Body of pancreas (tissue), 4 donors: ENCODE measurements at regions not wholly inside any gene's neighbourhood (a gene's known extent, or its start where the extent isn't known, plus 50 kb on each side); places are given as distances from the start of the nearest gene placed in this dataset.

Source experiments
- POLR2A ChIP-seq, 3 donors: fragments of 450-650 bp; IDR thresholded peaks; one replicate each; pipeline ENCODE4 v1.6.1; 2016; ENCODE audit warnings: antibody characterized with exemption in 3 of 3, mild to moderate bottlenecking in 2 of 3
- TF ChIP-seq, protein P1 (sequence below), 7 experiments: fragments of 450-650 bp in 4 of 7; fragments of 200-600 bp in 3 of 7; sonication (generic) in 3 of 7; IDR thresholded peaks; one replicate each; pipeline ENCODE4 v1.5.1; 2016 to 2019; ENCODE audit warnings: antibody characterized with exemption in 7 of 7

DNA sequence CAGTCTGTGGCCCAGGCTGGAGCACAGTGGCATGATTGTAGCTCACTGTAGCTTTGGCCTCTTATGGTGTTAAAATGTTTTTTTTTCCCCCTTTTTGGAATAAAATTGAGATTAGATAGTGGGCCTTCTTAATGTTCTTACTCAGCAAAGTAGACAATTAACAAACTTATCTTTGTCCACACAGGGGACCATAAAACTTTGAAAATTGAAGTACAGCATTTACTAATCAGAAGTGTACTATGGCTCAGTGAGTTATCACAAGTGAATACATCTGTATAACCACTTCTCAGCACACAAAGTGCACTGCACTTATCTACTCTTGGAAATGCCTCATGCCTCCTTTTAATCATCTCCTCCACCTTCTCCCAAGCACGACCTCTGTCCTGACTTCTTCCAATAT lies 218.9 kb downstream of the PRDM2 start:
- TF ChIP-seq, protein P1, sequence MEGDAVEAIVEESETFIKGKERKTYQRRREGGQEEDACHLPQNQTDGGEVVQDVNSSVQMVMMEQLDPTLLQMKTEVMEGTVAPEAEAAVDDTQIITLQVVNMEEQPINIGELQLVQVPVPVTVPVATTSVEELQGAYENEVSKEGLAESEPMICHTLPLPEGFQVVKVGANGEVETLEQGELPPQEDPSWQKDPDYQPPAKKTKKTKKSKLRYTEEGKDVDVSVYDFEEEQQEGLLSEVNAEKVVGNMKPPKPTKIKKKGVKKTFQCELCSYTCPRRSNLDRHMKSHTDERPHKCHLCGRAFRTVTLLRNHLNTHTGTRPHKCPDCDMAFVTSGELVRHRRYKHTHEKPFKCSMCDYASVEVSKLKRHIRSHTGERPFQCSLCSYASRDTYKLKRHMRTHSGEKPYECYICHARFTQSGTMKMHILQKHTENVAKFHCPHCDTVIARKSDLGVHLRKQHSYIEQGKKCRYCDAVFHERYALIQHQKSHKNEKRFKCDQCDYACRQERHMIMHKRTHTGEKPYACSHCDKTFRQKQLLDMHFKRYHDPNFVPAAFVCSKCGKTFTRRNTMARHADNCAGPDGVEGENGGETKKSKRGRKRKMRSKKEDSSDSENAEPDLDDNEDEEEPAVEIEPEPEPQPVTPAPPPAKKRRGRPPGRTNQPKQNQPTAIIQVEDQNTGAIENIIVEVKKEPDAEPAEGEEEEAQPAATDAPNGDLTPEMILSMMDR (IDR thresholded peaks at IDR 0.05) = no peak
- TF ChIP-seq POLR2A (IDR thresholded peaks at IDR 0.05) = no peak
